HG03175 (cell line): ENCODE measurements at regions not wholly inside any gene's neighbourhood (a gene's known extent, or its start where the extent isn't known, plus 50 kb on each side); places are given as distances from the start of the nearest gene placed in this dataset.

Experiments used
- ATAC-seq: cut with Tn5 transposase; IDR thresholded peaks from one replicate; pipeline ENCODE4 v1.9.1; 2021; ENCODE audit warnings: mild to moderate bottlenecking, moderate library complexity; ENCODE audit not compliant: unreplicated experiment

DNA sequence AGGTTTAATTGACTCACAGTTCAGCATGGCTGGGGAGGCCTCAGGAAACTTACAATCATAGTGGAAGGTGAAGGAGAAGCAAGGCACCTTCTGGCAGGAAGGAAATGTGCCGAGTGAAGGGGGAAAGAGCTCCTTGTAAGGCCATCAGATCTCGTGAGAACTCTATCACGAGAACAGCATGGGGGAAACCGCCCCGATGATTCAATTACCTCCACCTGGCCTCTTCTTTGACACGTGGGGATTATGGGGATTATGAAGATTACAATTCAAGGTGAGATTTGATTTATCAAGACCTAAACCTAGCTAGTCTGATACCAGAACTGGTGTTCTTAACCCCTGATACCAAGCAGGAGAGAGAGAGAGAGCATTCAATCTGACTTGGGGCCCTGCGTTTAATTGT lies 258.7 kb downstream of the PTEN start:
- no peak for ATAC-seq

DNA sequence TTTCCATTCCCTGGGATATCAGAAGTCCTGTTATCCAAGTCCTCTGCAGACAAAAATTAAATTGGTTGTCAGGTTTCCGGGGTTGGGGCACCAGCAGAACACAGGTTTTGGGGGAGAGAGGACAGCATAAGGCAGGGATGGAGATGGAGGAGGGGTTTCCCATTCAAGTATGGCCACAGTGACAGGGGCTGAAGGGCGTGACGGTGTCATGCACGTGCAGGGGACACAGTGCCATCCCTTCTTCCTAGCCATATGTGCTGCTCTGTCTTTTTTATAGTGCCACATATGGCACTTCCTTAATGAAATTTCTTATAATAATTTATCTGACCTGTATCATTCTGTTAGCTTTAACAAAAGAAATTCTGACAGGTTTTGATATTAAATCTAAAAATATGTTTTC lies 259.2 kb downstream of the PTEN start:
- no peak for ATAC-seq

- ATAC-seq = no peak
Observed at GRCh38 chr10:88125766-88126165, 262.3 kb downstream of the PTEN start.

DNA sequence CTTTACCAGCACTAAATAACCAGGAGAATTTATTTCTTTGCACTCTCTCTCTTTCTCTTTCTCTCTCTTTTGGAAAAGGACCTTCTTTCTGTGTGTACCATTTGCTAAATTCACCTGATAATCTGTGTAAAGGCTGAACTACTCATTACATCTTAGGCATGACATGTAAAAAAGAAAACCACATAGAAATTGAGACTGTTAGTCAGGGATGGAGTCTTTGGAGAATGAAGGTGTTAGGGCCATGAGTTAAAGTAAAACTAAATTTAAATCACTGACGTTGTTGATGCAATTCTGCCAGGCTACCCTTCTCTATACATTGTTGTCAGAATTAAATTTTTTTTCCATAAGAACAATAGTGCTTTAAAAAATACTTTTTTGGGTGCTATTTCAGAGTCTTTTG lies 263.3 kb downstream of the PTEN start:
- ATAC-seq = no peak

GRCh38 chr10:88127269-88127668 lies 263.8 kb downstream of the PTEN start:
- no peak for ATAC-seq

DNA sequence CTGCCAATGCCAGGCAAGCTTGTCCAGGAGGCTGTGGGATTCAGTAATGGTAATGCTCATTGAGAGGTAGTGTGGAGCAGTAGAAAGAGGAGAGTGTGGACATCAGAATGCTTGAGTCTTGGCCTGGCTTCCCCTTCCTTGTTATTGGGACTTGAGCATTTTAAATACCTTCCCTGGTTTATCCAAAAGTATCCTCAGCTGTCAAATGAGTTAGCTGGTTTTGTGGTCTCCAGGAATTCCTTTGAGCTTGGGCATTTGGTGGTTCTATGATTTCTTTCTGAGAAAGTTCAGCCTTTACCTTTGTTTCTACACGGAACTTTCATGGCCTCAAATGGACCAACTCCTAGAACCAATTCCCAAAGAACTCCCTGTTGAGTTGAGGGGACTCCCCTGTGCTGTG lies 264.3 kb downstream of the PTEN start:
- no peak for ATAC-seq

GRCh38 chr10:88129013-88129412 lies 265.6 kb downstream of the PTEN start:
- no peak for ATAC-seq

- no peak for ATAC-seq
Observed at GRCh38 chr10:88130912-88131311, 267.5 kb downstream of the PTEN start.

- no peak for ATAC-seq
Observed at GRCh38 chr10:88131511-88132139, 268.2 kb downstream of the PTEN start.

- ATAC-seq = no peak
Observed at GRCh38 chr10:88136712-88137111, 273.3 kb downstream of the PTEN start.

GRCh38 chr10:88138319-88138848 lies 275.0 kb downstream of the PTEN start:
- peak; percentile 88 for ATAC-seq

- ATAC-seq = no peak
Observed at GRCh38 chr10:88147000-88147798, 283.8 kb downstream of the PTEN start.

GRCh38 chr10:88149906-88150305 lies 286.5 kb downstream of the PTEN start:
- no peak for ATAC-seq

GRCh38 chr10:88150339-88150738 lies 286.9 kb downstream of the PTEN start:
- ATAC-seq = no peak

GRCh38 chr10:88152728-88153133 lies 289.3 kb downstream of the PTEN start:
- ATAC-seq = peak; percentile 92

DNA sequence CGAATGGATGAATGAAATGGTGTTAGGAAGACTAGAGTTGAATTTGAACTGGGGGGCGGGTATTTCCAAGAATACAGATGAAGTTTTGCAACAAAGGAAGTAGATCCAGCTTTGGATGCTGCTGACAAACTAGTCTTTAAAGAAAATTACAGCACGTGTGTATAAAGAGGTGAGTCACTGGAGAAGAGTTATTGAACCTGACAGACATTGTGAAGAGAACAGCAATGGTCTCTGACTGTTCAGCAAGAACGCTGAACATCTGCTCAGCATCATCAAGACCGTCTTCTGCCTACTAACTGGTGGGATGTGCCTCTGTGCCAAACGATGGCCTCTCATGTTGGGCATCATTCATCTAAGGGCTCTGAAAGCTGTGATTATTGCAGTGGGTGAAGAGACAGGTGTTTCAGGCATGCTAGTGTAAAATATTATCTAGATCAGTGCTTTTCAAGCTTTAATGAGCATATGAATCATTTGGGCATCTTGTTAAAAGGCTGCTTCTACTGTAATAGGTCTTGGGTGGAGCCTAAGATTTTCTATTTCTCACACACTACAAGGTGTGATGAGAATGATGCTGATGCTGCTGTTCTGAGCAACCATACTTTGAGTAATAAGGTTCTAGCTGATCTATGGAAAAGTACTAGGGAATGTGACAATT lies 291.3 kb downstream of the PTEN start:
- no peak for ATAC-seq

DNA sequence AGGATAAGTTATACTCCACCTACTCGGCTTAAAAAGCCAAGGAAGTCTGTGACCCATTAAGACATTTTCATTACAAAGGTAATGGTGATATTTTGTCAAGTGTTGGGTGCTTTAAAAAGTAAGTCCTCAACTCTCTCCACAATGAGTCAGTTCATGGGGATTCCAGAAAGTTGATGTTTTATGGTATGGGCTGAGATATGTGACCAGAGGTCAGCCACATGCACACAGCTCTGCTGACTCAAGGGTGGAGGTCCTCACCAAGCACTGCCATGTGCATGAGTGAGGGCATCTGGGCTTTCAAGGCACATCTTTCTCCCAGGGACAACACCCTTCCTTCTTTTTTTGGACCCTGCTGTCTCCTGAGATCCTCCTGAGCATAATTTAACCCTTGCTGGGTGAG lies 292.9 kb downstream of the PTEN start:
- no peak for ATAC-seq

GRCh38 chr10:88157981-88158465 lies 294.6 kb downstream of the PTEN start:
- no peak for ATAC-seq

- no peak for ATAC-seq
Observed at GRCh38 chr10:88158526-88159122, 295.2 kb downstream of the PTEN start.

GRCh38 chr10:88159127-88159829 lies 295.9 kb downstream of the PTEN start:
- ATAC-seq = no peak

- no peak for ATAC-seq
Observed at GRCh38 chr10:88161070-88161469, 297.6 kb downstream of the PTEN start.
